ENCODE measurements at regions not wholly inside any gene's neighbourhood (a gene's known extent, or its start where the extent isn't known, plus 50 kb on each side); places are given as distances from the start of the nearest gene placed in this dataset.
"Not testable (repeated sequence)": the region's sequence is repeated elsewhere in the genome, so short reads cannot be mapped to it uniquely, and the experiment has no call there.

GRCh38 chrX:28472926-28473325 lies 114.3 kb upstream of the IL1RAPL1 start:
- no peak for DNase-seq

GRCh38 chrX:28487818-28488217 lies 99.4 kb upstream of the IL1RAPL1 start:
- DNase-seq: no peak

- no peak for DNase-seq
These were observed 95.9 kb upstream of the IL1RAPL1 start for GRCh38 chrX:28491322-28491721.

GRCh38 chrX:28491941-28492340 lies 95.3 kb upstream of the IL1RAPL1 start:
- peak; percentile 8 for DNase-seq

GRCh38 chrX:28498658-28499057 lies 88.6 kb upstream of the IL1RAPL1 start:
- no peak for DNase-seq

- DNase-seq: not testable (repeated sequence)
These were observed 84.6 kb upstream of the IL1RAPL1 start for GRCh38 chrX:28502667-28503066.

GRCh38 chrX:28507650-28508049 lies 79.6 kb upstream of the IL1RAPL1 start:
- not testable (repeated sequence) for DNase-seq

GRCh38 chrX:28520786-28521185 lies 66.5 kb upstream of the IL1RAPL1 start:
- DNase-seq: no peak

- DNase-seq: not testable (repeated sequence)
These were observed 58.9 kb upstream of the IL1RAPL1 start for GRCh38 chrX:28528354-28528753.
